CD14-positive monocyte (primary cell): ENCODE measurements at regions not wholly inside any gene's neighbourhood (a gene's known extent, or its start where the extent isn't known, plus 50 kb on each side); places are given as distances from the start of the nearest gene placed in this dataset.

Experiments
- DNase-seq, 3 donors: peaks; one replicate each; pipeline ENCODE4 v3.0.0-alpha.2; 2011 to 2022
- H2AFZ ChIP-seq: 2 replicates; pipeline ENCODE4 v1.6.0; 2012; ENCODE audit warnings: mild to moderate bottlenecking, low read depth, low read length, inconsistent platforms; ENCODE audit not compliant: insufficient read depth, poor library complexity, severe bottlenecking
- H3K27ac ChIP-seq, 2 donors: 1 replicate in 1 of 2; 2 replicates in 1 of 2; pipeline ENCODE4 v1.5.1; 2012 to 2013; ENCODE audit warnings: low read length in 2 of 2, control low read depth in 1 of 2, inconsistent platforms in 1 of 2, low read depth in 1 of 2, mild to moderate bottlenecking in 1 of 2
- H3K27me3 ChIP-seq, 2 donors: one replicate each; pipeline versions ENCODE4 v1.6.0 to v1.6.1; 2011 to 2013; ENCODE audit warnings: low read length in 2 of 2; ENCODE audit not compliant: control insufficient read depth in 2 of 2, insufficient read depth in 2 of 2
- H3K36me3 ChIP-seq, 2 donors: replicated peaks in 1 of 2; 1 replicate in 1 of 2; 2 replicates in 1 of 2; pipeline versions ENCODE4 v1.5.1 to v1.6.1; 2012 to 2013; ENCODE audit warnings: low read length in 2 of 2, control low read depth in 1 of 2, inconsistent platforms in 1 of 2, mild to moderate bottlenecking in 1 of 2; ENCODE audit not compliant: insufficient read depth in 2 of 2, control insufficient read depth in 1 of 2
- H3K4me1 ChIP-seq, 2 donors: 1 replicate in 1 of 2; 2 replicates in 1 of 2; pipeline versions ENCODE4 v1.5.1 to v1.6.1; 2012 to 2013; ENCODE audit warnings: low read length in 2 of 2, control low read depth in 1 of 2, inconsistent platforms in 1 of 2, mild to moderate bottlenecking in 1 of 2, moderate library complexity in 1 of 2; ENCODE audit not compliant: insufficient read depth in 2 of 2, control insufficient read depth in 1 of 2
- H3K4me2 ChIP-seq: replicated peaks from 2 replicates; pipeline ENCODE3; 2012; ENCODE audit warnings: low read length, moderate library complexity, mild to moderate bottlenecking; ENCODE audit not compliant: poor library complexity, severe bottlenecking; ENCODE audit errors: extremely low read depth
- H3K4me3 ChIP-seq, 3 experiments: fragments of 200-600 bp in 1 of 3; sonication (generic) in 1 of 3; replicated peaks in 1 of 3; 1 replicate in 2 of 3; 2 replicates in 1 of 3; pipeline ENCODE4 v1.5.1; 2011 to 2013; ENCODE audit warnings: low read length in 3 of 3, mild to moderate bottlenecking in 3 of 3, control low read depth in 2 of 3, low read depth in 2 of 3, inconsistent platforms in 1 of 3, moderate library complexity in 1 of 3
- H3K79me2 ChIP-seq: 2 replicates; pipeline ENCODE4 v1.6.0; 2012; ENCODE audit warnings: mild to moderate bottlenecking, control low read depth, inconsistent platforms, low read length, moderate library complexity; ENCODE audit not compliant: insufficient read depth
- H3K9ac ChIP-seq: 2 replicates; pipeline ENCODE4 v1.6.0; 2017; ENCODE audit warnings: low read length, mild to moderate bottlenecking; ENCODE audit not compliant: insufficient read depth, poor library complexity, severe bottlenecking
- H3K9me3 ChIP-seq, 2 donors: replicated peaks in 1 of 2; 1 replicate in 1 of 2; 2 replicates in 1 of 2; pipeline versions ENCODE4 v1.5.1 to v1.6.1; 2012 to 2013; ENCODE audit warnings: low read length in 2 of 2, control low read depth in 1 of 2; ENCODE audit not compliant: control insufficient read depth in 1 of 2, insufficient read depth in 1 of 2
- H4K20me1 ChIP-seq: 2 replicates; pipeline ENCODE4 v1.6.0; 2012; ENCODE audit warnings: mild to moderate bottlenecking, low read length, control low read depth, moderate library complexity; ENCODE audit not compliant: insufficient read depth
- H3K27ac Mint-ChIP-seq, 7 donors: one replicate each; pipeline ENCODE4 v1.8.0; 2020; ENCODE audit warnings: mild to moderate bottlenecking in 7 of 7, mixed read lengths in 7 of 7, moderate library complexity in 6 of 7, inconsistent platforms in 2 of 7
- H3K27me3 Mint-ChIP-seq, 3 donors: one replicate each; pipeline ENCODE4 v1.8.0; 2021 to 2022; ENCODE audit warnings: low read depth in 3 of 3, mild to moderate bottlenecking in 3 of 3, mixed read lengths in 3 of 3, moderate library complexity in 3 of 3, inconsistent platforms in 1 of 3
- H3K36me3 Mint-ChIP-seq, 2 donors: one replicate each; pipeline ENCODE4 v1.8.0; 2020; ENCODE audit warnings: mixed read lengths in 2 of 2, inconsistent platforms in 1 of 2, mild to moderate bottlenecking in 1 of 2
- H3K4me1 Mint-ChIP-seq: one replicate; pipeline ENCODE4 v1.8.0; 2020; ENCODE audit warnings: mild to moderate bottlenecking, mixed read lengths
- H3K4me3 Mint-ChIP-seq, 2 donors: one replicate each; pipeline ENCODE4 v1.8.0; 2020; ENCODE audit warnings: mild to moderate bottlenecking in 2 of 2, mixed read lengths in 2 of 2, moderate library complexity in 1 of 2
- H3K9me3 Mint-ChIP-seq, 7 donors: one replicate each; pipeline ENCODE4 v1.8.0; 2020 to 2022; ENCODE audit warnings: mixed read lengths in 7 of 7, mild to moderate bottlenecking in 6 of 7, moderate library complexity in 6 of 7, inconsistent platforms in 2 of 7
- WGBS: methylation state at CpG from one replicate; pipeline ENCODE4 v1.1.5; 2013; ENCODE audit warnings: missing lambda C conversion rate; ENCODE audit not compliant: insufficient coverage; 5-methylcytosine and 5-hydroxymethylcytosine counted together
- intact Hi-C, 2 donors: fragments of 100-400 bp; cut with micrococcal nuclease; formaldehyde crosslinking; loops; one replicate each; pipeline versions ENCODE4 v1.15.0 to v1.15.1; 2023
- TF ChIP-seq, protein P1 (sequence below): fragments of 200-600 bp; IDR thresholded peaks from one replicate; pipeline ENCODE4 v1.8.0; 2022; ENCODE audit warnings: antibody characterized with exemption, mild to moderate bottlenecking

GRCh38 chr4:57973819-57974218, 863.6 kb upstream of the IGFBP7 start:
- Histone ChIP-seq H2AFZ (no peak overlapping the region), H3K4me3 (no peak overlapping the region), H3K4me1 (no peaks in the 10 kb centered on the region), H3K4me2 (no peak overlapping the region), H3K9me3 (peaks cover 5 to 7% of the 10 kb centered on the region in 2 donors), H3K27ac (no peak overlapping the region), H3K36me3 (no peaks in the 10 kb centered on the region), H3K9ac (no peak overlapping the region), H3K27me3 (no peaks in the 10 kb centered on the region), H3K79me2 (no peaks in the 10 kb centered on the region), H4K20me1 (no peaks in the 10 kb centered on the region)
- Mint-ChIP-seq H3K4me3 (no peak overlapping the region), H3K9me3 (peaks cover 0 to 5% (median 2%) of the 10 kb centered on the region in 7 donors), H3K4me1 (no peaks in the 10 kb centered on the region), H3K27ac (no peak overlapping the region), H3K27me3 (no peaks in the 10 kb centered on the region), H3K36me3 (no peaks in the 10 kb centered on the region)
- intact Hi-C loops: no loop called here
- DNase-seq: no peak
- TF ChIP-seq, protein P1, sequence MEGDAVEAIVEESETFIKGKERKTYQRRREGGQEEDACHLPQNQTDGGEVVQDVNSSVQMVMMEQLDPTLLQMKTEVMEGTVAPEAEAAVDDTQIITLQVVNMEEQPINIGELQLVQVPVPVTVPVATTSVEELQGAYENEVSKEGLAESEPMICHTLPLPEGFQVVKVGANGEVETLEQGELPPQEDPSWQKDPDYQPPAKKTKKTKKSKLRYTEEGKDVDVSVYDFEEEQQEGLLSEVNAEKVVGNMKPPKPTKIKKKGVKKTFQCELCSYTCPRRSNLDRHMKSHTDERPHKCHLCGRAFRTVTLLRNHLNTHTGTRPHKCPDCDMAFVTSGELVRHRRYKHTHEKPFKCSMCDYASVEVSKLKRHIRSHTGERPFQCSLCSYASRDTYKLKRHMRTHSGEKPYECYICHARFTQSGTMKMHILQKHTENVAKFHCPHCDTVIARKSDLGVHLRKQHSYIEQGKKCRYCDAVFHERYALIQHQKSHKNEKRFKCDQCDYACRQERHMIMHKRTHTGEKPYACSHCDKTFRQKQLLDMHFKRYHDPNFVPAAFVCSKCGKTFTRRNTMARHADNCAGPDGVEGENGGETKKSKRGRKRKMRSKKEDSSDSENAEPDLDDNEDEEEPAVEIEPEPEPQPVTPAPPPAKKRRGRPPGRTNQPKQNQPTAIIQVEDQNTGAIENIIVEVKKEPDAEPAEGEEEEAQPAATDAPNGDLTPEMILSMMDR: no peak
- no CpG with 5 or more reads among the region's 1 CpG for WGBS

GRCh38 chr4:57971261-57971660, 861.1 kb upstream of the IGFBP7 start:
- H2AFZ ChIP-seq: no peak overlapping the region
- TF ChIP-seq, protein P1: no peak
- Mint-ChIP-seq H3K27ac (no peak overlapping the region), H3K4me3 (no peak overlapping the region), H3K9me3 (peaks cover 4 to 19% (median 12%) of the 10 kb centered on the region in 7 donors), H3K4me1 (no peaks in the 10 kb centered on the region), H3K27me3 (no peaks in the 10 kb centered on the region), H3K36me3 (no peaks in the 10 kb centered on the region)
- H3K4me2 ChIP-seq: no peak overlapping the region
- H4K20me1 ChIP-seq: no peaks in the 10 kb centered on the region
- H3K9ac ChIP-seq: no peak overlapping the region
- no peaks in the 10 kb centered on the region for H3K79me2 ChIP-seq
- H3K9me3 ChIP-seq: peaks cover 21 to 22% of the 10 kb centered on the region in 2 donors
- no peaks in the 10 kb centered on the region for H3K27me3 ChIP-seq
- no peak for DNase-seq
- H3K27ac ChIP-seq: no peak overlapping the region
- H3K4me1 ChIP-seq: no peaks in the 10 kb centered on the region
- intact Hi-C loops: no loop called here
- no peak overlapping the region for H3K4me3 ChIP-seq
- H3K36me3 ChIP-seq: no peaks in the 10 kb centered on the region
